ENCODE measurements at regions not wholly inside any gene's neighbourhood (a gene's known extent, or its start where the extent isn't known, plus 50 kb on each side); places are given as distances from the start of the nearest gene placed in this dataset.

GRCh38 chr16:85989863-85990643 lies 91.1 kb downstream of the IRF8 start:
- no peak for TF ChIP-seq CTCF (IDR thresholded peaks at IDR 0.05; ENCODE audit: insufficient read depth, low read length)
- no peak for DNase-seq (ENCODE audit: low read depth)
- no peak overlapping the region for H3K4me3 ChIP-seq (ENCODE audit: low read depth, low read length)

DNA sequence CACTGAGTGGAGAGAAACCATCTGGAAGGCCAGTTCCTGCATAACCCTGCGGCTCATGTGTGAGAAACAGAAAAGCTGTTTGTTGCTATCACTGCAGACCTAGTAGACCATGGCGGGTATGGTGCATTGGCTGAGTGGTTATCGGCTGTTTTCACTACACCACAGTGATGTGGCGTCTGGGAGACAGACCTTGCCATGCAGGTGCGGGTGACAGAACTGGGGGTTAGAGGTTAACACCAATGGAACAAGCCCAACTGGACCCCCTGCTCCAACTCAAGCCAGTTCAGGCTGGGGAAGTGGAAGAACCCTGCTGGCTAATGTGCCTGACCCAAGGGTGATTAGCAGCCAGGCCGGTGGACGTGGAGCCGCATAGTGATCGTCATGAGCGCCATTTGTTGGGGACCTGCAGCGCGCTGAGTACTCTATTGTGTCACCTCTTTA lies 91.9 kb downstream of the IRF8 start:
- DNase-seq (ENCODE audit: low read depth) = no peak
- no peak for TF ChIP-seq CTCF (IDR thresholded peaks at IDR 0.05; ENCODE audit: insufficient read depth, low read length)
- H3K4me3 ChIP-seq (ENCODE audit: low read depth, low read length) = no peak overlapping the region

DNA sequence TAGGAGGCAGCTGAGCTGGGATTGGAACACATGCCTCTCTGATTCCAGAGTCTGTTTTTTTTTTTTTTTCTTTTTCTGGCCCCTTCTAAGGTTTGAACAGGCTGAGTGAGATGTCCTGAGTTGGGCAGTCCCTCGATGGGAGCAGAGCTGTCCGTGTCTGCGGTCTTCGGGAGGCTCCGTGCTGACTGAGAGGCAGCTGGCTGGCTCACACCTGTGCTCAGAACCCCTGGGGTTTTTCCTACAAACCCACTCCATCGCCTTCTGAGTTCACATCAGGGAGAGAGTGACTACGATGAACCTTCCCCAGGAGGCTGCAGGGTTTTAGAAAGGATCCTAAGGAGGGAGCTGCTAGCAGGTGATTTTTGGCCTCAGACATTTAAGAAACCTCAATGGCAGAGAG lies 92.5 kb downstream of the IRF8 start:
- TF ChIP-seq CTCF (IDR thresholded peaks at IDR 0.05; ENCODE audit: insufficient read depth, low read length) = no peak
- no peak overlapping the region for H3K4me3 ChIP-seq (ENCODE audit: low read depth, low read length)
- DNase-seq (ENCODE audit: low read depth) = no peak

DNA sequence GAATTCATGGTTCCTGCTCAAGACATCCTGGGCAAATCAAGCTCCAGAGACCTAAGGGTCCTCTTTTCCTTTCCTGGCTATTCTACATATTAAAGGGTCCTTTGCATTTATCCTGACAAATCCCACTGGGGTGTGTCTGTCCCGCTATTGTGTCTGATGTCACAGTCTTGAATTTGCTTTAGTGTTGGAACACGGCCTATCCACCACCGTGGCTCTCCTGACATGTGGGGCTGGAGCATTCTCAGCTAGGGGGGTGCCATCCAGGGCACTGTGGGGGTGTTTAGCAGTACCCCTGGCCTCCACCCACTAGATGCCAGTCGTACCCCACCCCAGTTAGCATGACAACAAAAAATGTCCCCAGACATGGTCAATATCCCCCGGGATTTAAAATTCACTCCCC lies 92.9 kb downstream of the IRF8 start:
- no peak overlapping the region for H3K4me3 ChIP-seq (ENCODE audit: low read depth, low read length)
- TF ChIP-seq CTCF (IDR thresholded peaks at IDR 0.05; ENCODE audit: insufficient read depth, low read length) = no peak
- no peak for DNase-seq (ENCODE audit: low read depth)

GRCh38 chr16:85992359-85992758 lies 93.4 kb downstream of the IRF8 start:
- no peak for DNase-seq (ENCODE audit: low read depth)
- no peak for TF ChIP-seq CTCF (IDR thresholded peaks at IDR 0.05; ENCODE audit: insufficient read depth, low read length)
- H3K4me3 ChIP-seq (ENCODE audit: low read depth, low read length) = no peak overlapping the region

DNA sequence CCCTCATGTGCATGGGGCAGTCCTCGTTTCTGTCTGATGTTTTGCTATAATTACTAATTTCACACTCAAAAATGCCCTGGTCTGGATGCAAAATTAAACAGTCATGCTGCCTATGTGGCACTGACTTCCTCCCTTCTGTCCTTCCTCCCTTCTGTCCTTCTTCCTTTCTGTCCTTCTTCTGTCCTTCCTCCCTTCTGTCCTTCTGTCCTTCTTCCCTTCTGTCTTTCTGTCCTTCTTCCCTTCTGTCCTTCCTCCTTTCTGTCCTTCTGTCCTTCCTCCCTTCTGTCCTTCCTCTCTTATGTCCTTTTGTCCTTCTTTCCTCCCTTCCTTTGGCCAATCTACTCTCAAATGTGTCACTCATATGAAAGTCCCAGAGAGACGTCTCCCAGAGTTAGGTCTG lies 93.8 kb downstream of the IRF8 start:
- DNase-seq (ENCODE audit: low read depth) = no peak
- no peak for TF ChIP-seq CTCF (IDR thresholded peaks at IDR 0.05; ENCODE audit: insufficient read depth, low read length)

More for the DNA sequence above, 93.8 kb downstream of the IRF8 start:
- no peak overlapping the region for H3K4me3 ChIP-seq (ENCODE audit: low read depth, low read length)

Measured in fibroblast of the aortic adventitia (primary cell).